ENCODE measurements at regions not wholly inside any gene's neighbourhood (a gene's known extent, or its start where the extent isn't known, plus 50 kb on each side); places are given as distances from the start of the nearest gene placed in this dataset.

- TF ChIP-seq ARNT (IDR thresholded peaks at IDR 0.05) (no peak), FOXM1 (IDR thresholded peaks at IDR 0.05; ENCODE audit: borderline replicate concordance) (no peak), SUZ12 (IDR thresholded peaks at IDR 0.05) (no peak), TARDBP (IDR thresholded peaks at IDR 0.05) (no peak), HDGF (IDR thresholded peaks at IDR 0.05; ENCODE audit: borderline replicate concordance) (no peak), ZNF384 (IDR thresholded peaks at IDR 0.05) (no peak), BHLHE40 (IDR thresholded peaks at IDR 0.05; ENCODE audit: borderline replicate concordance) (no peak), SP1 (IDR thresholded peaks at IDR 0.05) (no peak), ELF4 (IDR thresholded peaks at IDR 0.05) (no peak), FOXK2 (IDR thresholded peaks at IDR 0.05) (no peak)
These were observed 59.4 kb upstream of the CAST start for GRCh38 chr5:96602776-96603175.

Data from HEK293T (cell line).